GM21390 (cell line): ENCODE measurements at regions not wholly inside any gene's neighbourhood (a gene's known extent, or its start where the extent isn't known, plus 50 kb on each side); places are given as distances from the start of the nearest gene placed in this dataset.

Experiments
- ATAC-seq: cut with Tn5 transposase; IDR thresholded peaks from one replicate; pipeline ENCODE4 v1.9.1; 2021; ENCODE audit not compliant: unreplicated experiment

DNA sequence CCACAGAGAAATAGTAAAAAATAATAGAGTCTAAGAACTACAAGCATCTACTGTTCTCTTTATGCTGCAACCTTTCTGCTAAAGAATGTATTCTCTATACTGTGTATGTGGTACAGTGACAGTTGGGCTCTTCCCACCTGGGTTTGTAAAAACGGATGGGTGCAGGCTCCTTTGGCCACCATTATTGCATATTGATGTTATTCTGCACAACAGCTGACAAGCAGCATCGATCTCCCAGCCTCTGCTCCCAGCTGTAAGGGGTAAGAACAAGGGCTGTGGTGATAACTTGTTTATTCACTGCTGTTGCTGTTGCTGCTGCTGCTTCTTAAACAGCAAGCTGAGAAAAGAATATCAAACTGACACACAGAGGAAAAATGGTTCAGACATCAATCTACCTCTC is 56.1 kb downstream of the KCNRG start:
- no peak for ATAC-seq

DNA sequence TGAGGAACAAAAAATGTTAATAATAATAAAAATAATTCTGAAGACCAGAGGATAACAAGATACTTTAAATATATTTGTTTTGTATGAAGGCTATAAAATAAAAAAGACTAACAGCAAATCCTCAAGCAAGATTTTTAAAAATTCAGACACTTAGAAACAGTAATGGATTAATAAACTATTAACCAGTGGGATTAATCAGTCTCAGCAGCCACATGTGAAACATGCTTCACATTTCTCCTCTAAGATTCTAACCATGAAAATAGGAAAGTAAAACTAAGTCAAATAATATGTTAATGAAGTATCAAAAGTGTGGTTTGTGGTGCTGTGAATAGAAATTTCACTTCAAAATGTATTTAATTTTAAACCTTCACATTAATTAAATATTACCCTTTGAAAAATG is 57.4 kb downstream of the KCNRG start:
- ATAC-seq: no peak

GRCh38 chr13:50073340-50073739 is 58.1 kb downstream of the KCNRG start:
- ATAC-seq: no peak

- ATAC-seq: peak; percentile 59
Observed at GRCh38 chr13:50074843-50075242, 59.6 kb downstream of the KCNRG start.

DNA sequence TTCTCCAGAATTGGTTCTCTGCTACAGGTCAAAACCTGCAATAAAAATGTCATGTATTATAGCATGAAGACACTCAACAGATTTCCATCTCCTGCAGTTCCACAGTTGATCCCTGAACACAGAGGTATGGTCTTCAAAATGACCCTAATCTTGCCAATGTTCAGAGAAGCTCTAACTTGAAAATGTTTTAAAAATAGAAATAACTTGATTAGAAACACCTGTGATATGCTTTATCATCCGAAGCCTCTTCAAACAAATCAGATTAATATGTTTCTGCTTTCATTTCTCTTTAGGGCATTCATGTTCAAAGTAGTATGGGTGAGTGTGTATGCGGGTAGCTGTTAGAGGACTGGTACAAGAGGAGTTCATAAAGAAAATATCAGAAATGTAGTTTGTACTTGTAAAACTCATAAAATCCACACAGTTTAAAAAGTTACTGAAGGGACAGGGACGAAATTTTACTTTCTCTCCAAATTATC is 60.4 kb downstream of the KCNRG start:
- ATAC-seq: no peak

GRCh38 chr13:50077431-50077830 is 62.2 kb downstream of the KCNRG start:
- ATAC-seq: no peak

- no peak for ATAC-seq
Observed at GRCh38 chr13:50078231-50078894, 63.1 kb downstream of the KCNRG start.

DNA sequence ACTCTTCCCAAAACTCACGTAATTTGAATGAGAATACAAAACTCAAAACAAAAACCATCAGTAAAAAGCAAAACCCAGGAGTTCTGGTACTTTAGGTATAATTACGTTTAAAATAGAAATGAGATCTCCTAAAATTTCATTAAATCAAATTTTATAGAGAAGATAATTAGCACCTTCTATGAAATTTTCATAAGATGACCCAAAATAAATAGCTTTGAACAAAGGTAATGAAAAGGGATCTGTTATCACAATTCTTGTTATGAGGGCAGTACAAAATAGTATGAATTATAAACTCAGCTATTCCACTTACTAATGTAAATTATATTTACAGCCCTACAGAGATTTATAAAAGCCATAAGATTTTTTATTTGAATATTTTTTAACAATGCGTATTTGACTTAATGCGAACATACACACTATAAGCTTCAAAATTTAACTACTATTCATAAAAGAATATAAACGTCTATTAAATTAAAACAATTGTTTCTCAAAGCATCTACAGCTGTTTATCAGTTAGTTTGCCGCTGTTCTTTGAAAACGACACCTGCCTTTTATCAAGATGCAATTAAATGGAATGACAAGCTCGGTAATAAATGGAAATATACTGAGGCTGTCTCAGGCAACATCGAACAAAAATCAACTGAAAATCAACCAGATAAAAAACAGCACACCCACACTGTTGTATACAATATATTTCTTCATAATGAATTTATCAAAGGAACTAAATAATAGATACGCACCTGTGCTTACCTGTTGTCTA is 63.8 kb downstream of the KCNRG start:
- ATAC-seq: no peak

- ATAC-seq: no peak
Observed at GRCh38 chr13:50079655-50080202, 64.5 kb downstream of the KCNRG start.

DNA sequence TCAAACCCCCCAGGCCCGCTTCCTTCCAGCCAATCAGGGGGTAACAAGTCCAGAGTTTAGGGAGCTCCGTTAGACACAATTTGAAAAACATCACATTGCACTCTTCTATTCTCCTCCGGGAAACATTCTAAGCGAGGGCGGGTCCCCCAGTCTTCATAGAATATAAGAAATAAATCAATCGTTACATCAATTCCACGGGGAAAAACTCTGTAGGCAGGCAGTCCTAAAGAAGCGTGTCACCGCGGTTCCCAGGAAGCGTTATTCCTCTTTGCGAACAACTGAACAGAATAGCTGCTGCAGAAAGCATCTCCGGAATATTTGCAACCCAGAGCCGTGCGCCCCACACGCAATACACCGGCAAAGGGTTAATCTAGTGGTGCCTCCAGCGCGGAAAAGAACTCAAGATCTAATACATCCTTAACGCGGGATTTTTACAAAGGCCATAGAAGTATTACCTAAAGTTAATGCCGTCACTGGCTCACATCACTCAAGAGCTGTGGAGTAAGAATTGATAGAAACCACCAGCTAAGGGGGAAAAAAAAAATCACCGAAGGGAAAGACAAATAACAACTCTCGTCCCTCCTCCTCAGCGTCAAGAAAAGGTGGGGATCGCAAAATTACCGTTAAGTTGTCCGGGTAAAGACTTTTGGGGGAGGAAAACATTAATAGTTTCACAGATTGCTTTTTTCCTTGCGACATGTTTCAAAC is 65.1 kb downstream of the KCNRG start:
- ATAC-seq: no peak

GRCh38 chr13:50080911-50081678 is 65.9 kb downstream of the KCNRG start:
- no peak for ATAC-seq

- ATAC-seq: peak; percentile 59
Observed at GRCh38 chr13:50081679-50082425, 66.6 kb downstream of the KCNRG start.

- peak; percentile 64 for ATAC-seq
Observed at GRCh38 chr13:50082426-50083281, 67.4 kb downstream of the KCNRG start.

- ATAC-seq: no peak
Observed at GRCh38 chr13:50085063-50085462, 69.8 kb downstream of the KCNRG start.

- ATAC-seq: no peak
Observed at GRCh38 chr13:50089633-50090032, 74.4 kb downstream of the KCNRG start.

- no peak for ATAC-seq
Observed at GRCh38 chr13:50090211-50090610, 75.0 kb downstream of the KCNRG start.

GRCh38 chr13:50094615-50095293 is 79.5 kb downstream of the KCNRG start:
- no peak for ATAC-seq

DNA sequence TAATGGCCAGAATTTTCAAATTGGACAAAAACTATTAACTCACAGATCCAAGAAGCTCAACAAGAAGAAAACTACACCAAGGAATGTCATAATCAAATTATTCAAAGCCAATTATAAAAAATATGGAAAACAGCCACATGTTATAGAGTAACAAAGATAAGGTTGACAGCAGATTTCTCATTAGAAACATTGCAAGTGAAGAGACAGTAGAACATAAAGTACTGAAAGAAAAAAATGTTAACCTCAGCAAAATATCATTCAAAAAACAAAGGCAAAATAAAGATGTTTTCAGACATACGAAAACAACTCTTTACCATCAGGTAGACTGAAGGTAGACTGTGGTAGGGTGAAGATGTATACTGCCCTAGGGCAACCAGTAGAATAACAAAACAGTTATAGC is 83.4 kb downstream of the KCNRG start:
- ATAC-seq: no peak

DNA sequence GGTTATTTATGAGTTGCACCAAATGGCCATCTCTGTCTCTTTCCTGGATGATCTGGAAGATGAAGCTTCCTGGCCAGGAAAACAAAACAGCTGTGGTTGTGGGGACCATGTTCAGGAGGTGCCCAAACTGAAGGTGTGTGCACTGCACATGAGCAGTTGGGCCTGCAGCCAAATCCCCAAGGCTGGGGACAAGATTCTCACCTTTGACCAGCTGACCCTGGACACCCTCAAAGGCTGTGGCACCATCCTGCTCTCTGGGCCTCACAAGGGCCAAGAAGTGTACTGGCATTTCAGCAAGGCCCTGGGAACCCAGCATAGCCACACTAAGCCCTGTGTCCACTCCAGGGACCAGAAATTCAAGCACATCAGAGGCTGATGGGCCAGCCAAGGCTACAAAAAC is 84.2 kb downstream of the KCNRG start:
- ATAC-seq: no peak
